HG03108 (cell line): ENCODE measurements at regions not wholly inside any gene's neighbourhood (a gene's known extent, or its start where the extent isn't known, plus 50 kb on each side); places are given as distances from the start of the nearest gene placed in this dataset.

Experiments
- ATAC-seq: cut with Tn5 transposase; IDR thresholded peaks from one replicate; pipeline ENCODE4 v1.9.1; 2021; ENCODE audit warnings: moderate library complexity; ENCODE audit not compliant: unreplicated experiment

DNA sequence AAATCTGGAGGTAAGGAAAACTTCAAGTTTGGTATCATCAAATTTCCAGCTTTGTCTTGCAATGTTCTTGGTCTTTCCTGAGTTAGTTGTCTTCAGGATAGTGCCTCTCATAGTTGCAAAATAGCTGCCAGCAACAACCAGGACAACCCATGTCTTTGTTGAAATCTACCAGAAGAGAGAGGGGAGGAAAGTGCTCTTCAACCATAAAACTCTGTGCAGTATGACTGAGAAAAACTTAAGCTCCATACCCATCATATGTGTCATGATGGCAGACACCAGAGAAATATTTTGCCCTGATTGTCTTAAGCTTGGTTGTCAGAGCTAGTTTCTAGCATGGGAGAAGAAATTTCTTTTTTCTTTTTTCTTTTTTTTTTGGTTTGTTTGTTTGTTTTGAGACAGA, 103.3 kb downstream of the SPRY2 start:
- ATAC-seq = no peak

DNA sequence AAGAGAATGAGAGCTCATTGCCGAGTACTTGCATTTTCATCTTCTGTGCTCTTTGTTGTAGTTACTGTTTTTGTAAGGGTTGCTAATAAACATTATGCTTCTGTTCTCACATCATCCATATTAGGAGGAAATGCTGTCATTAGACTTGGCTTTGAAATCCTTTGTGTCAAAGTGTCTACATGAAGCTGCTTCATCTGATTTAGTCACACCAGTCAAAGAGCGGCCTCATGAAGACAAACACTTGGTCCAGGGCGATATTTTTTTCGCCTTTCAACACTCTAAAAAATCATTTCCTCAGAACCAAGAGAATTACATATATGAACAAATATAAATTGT, 105.0 kb downstream of the SPRY2 start:
- ATAC-seq = no peak

DNA sequence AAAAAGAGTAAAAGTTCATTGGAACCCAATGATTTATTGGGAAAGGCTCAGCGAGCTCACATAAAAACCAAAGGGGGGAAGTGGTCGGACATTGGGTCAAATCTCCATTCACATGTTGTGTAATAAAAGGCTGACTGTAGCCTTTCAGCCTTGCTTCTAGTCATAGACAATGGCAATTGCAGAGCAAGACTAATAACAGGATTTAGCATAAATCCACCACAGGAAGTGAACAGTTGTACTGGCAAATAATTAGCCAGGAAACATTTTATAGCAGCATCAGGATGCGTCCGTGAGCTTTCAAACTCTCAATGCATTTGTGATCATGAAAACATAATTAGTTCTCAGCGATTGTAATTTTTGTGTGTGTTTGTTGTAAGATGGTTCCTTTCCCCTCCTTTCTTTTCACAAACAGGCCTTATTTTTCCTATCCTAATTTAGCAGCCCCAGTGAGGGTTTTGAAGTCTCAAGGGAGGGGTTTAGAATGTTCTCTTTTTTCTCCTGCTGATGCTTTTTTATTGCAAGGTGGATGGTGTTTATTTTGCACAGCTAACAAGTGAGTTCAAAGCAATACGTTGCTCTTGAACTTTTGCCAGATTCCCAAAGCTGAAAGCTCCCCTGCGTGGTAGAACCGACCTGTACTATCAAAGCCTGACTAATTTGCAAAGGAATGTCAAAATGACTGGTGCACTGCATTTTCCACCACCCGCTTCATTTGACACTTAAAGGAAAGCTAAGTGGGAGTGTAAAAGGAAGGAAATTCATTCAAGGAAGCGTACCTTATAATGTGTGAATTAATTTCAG, 105.6 kb downstream of the SPRY2 start:
- peak; percentile 92 for ATAC-seq

DNA sequence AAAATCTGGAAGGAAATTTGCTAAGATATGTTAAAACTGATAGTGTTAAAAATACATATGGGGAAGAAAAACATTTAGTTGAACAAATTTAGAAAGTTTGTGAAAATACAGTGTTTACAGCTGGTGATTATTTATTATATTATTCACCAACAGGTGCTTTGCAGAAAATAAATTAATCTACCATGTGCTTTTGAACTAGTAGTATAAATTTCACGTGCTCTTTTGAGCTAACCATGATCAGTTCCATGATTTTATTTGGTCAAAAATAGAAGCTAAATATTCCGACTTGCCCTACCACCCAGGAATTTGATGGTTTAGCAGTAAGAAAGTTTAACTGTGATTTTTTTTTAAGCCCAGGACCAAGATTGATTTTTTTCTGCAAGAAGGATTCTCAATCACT, 113.3 kb downstream of the SPRY2 start:
- no peak for ATAC-seq

DNA sequence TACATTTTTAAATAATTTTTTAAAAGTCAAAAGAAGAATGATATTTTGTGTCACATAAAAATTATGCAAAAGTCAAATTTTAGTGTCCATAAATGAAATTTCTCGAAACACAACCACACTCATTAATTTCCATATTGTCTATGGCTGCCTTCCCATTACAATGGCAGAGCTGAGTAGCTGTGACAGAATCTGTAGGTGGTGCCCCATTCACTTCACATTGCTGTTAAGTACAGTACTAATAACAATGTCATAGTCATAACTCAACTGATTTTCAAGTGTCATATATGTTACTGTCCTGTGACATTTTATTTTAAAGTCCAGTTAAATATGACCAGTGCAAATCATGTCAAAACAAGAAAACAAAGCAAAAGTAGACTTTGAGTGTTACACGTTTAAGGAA, 114.3 kb downstream of the SPRY2 start:
- ATAC-seq = no peak

DNA sequence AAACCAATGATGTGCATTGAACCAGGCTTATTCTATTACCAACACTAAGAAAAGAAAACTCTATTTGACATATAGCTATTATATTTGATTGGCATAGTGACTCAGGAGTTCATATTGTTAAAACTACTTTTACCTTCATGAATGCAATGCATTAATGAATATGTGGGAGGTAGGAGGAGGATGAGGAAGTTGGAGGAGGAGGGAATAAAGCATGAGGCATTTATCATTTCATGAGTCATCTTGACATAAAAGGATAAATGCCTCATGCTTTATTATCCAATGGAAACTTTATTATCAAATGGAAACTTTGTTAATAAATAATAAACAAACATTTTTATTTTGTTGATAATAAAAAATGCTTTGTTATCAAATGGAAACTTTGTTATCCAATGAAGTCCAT, 116.5 kb downstream of the SPRY2 start:
- ATAC-seq = no peak

DNA sequence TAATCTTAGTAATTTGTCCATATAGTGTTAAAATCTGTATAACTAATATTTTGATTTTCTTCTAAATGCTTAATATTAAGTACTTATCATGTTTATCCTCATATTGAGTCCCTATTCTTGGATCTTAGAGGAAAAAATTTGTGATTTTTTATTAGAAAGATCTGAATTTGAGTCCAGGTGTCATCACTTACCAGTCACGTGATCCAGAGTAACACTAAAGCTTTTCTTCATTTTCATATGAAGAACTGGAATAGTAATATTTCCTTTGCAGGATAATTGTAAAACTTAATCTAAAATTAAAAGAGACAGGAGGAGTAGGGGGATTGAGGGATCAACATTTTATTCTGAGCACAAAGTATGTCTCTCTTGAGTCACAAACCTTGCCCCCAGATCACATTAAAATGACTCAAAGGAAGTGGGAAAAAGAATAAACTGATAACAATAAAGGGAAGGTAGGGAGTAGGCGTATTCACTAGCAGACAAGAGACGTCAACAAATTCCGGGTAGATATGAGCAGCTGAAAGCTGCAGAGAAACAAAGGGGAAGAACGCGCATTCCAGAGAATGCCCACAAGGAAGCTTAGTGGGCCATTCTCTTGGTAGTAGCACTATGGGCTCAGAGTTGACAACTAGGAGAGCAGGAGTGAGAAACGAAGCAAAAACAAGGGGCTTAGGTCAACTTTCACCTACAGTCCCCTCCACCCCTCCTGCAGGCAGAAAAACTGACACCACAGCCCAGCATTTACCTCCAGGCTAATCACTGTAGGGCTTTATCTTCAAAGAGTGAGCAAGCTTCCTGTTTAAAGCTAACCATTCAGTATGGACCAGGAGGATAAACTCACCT, 123.1 kb downstream of the SPRY2 start:
- ATAC-seq = no peak

DNA sequence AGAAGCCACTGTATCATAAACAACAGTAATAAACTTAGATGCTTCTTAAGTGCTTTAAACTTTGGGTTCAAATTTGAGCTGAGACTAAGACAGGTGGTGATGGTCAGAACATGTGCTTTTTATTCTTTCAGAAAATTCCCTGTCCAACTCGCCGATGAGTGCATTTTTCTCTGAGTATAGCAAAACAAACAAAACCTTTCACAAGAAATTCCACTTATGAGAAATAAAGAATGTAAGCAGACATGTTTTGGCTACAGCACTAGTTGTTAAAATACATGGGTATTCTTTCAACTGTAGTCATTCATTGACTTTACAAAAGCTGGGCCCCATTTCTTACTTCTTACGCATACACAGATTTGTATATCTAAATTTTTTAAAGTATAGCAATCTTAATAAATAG, 125.6 kb downstream of the SPRY2 start:
- no peak for ATAC-seq

DNA sequence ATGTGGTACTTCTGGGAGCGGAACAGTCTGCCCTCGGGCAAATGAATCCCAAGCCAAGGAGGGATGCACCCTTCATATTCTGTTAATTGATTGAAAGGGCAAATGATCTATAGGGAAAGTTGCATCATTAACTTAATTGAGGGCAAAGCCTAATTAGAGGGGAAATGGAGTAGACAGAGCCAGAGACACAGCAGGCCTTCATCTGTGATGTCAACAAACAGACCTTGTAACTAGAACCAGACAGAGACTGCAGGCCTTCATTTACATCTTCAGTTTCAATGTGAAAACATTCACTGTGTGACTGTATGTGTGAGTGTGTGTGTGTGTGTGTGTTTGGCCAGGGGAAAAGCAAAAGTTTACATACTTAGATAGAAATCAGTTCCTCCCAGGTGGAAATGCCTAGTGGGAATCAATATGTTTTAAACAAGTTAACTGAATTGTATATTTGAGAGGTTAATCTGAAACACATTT, 126.4 kb downstream of the SPRY2 start:
- no peak for ATAC-seq

DNA sequence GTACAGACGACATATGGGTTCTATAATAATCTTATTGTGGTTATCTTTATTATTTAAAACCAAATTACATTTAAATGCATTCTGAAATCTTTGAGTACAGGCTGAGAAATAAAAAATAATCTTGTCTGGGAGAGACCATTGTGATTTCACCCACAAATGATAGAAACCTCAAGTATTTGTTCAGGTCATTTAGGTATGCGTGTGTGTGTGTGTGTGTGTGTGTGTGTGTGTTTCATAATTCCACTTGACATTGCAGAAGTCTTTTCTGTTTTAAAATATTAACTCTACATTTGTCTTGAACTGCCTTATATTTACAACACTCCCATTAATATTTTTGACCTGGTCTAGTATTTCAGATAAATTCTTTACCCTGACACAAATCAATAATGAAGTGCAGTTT, 126.9 kb downstream of the SPRY2 start:
- ATAC-seq = no peak

DNA sequence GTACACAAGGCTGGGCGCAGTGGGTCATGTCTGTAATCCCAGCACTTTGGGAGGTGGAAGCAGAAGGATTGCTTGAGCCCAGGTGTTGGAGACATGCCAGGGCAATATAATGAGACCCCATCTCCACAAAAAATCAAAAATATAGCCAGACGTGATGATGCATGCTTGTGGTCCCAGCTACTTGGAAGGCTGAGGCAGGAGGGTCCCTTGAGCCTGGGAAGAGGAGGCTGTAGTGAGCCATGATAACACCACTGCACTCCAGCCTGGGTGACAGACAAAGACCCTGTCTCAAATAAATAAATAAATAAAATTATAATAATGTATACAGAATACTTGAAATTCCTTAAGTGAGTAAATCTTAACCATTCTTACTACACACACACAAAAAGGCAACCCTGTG, 127.7 kb downstream of the SPRY2 start:
- ATAC-seq = no peak

DNA sequence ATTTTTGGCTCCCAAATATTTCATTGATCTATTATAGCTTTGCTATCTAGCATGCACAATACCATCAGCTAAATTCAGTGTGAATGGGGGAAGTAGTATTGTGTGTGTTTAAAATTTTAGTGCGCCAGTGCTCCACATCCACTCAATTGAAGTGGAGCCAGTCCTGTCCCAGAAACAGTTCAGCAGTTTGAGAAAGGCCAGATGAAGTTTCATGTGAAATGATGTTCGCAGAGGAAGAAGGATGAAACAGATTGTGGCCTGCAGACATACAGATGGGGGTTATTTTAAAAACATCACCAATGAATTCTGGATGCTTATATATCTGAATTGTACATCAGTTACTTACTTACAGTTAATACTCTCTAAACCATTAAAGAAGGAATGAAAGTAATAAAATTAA, 129.4 kb downstream of the SPRY2 start:
- ATAC-seq = no peak

DNA sequence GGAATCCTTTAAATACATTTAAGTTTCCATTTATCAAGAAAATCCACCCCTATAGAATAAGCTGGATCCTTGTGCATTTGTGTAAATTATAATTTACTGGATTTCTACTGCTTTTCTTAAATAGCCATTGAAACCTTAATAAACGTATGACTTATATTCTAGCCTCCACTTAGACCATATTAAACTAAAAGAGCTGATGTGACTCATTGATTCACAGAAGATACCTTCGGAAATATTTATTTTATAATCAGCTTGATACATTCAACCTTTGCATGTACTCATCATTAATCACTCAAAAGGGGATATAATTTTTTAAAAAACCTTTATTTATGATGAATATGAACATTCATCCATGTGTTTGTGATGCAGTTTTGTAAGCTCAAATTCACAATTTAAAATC, 136.3 kb downstream of the SPRY2 start:
- ATAC-seq = no peak

DNA sequence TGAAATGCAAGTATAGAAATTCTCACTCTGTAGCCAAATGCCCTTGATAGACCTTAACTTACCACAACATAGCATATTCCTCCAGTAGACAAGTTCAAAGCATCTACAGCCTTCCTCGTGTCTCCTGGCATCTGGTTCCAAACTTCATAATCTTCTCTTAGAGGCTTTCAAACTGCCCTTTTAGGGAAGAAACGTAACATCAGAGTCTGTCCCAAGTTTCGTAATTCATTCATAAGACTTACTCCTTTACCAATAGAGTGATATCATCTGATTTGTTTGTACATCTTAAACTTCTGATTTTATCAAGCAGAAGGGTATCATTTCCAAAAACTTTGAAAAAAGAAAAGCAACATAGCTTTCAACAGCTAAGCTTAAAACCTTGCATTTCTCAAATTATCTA, 137.4 kb downstream of the SPRY2 start:
- no peak for ATAC-seq

DNA sequence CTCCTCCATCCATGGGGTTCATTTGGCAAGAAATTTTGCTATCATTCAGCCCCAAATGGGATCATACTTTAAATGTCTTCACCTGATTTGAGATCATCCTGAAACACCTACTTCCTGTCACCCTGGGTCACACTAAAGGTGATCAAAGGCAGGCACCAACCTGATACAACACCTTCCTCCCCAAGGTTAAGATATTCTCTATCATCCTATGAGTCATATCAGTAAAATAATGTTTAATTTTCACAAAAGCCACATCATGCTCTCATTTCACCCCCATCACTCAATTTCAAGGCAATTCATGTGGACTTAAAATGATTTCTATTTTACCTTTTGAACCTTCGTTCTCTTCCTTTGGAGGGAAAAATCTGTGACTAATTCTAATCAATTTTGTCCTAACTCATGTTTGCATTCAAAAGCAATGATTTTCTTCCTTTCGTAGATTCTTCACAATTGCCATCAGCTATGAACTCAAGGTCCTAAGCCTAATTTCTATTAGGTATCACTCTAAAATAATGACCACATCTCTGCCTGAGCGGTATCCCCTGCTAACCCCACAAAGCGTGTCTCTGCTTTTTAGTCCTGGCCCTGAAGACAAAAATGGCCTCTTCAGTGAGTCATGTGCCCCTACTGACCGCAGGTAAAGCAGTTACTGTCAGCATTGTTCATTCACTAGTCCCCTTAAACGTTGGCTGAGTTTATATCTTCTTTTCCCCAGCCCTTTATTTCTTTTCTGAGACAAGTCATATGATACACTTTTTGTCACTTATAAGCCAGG, 139.0 kb downstream of the SPRY2 start:
- no peak for ATAC-seq

DNA sequence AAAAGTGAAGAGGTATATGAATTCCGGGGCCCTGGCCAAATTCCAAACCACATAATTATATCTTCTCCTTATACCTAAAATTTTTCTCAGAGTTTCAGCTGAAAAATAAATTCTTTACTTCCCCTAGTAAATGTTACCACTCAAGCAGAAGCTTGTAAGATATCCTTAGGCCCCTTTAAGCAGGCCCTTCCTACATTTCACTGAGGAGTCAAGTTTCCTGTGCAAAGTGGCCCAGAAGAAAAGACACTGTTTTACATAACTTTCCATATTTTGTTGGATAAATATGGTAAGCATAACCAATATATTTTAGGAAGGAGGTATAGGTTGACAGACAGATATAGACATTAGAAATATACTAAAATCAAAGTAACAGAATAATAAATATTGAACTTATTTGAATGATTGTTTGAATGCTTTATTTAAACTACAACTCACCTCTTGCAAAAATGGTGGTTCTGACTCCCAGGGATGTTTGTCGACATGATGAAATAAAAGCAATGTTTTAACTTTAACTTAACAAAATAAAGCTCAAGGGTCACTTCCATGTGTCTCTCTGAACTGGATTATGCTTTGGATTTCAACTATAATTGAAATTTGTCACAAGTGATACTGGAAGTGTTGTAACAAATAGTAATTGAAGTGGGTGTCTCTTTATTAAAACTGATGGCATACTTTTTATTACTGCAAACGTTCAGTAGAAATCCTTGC, 141.2 kb downstream of the SPRY2 start:
- no peak for ATAC-seq

DNA sequence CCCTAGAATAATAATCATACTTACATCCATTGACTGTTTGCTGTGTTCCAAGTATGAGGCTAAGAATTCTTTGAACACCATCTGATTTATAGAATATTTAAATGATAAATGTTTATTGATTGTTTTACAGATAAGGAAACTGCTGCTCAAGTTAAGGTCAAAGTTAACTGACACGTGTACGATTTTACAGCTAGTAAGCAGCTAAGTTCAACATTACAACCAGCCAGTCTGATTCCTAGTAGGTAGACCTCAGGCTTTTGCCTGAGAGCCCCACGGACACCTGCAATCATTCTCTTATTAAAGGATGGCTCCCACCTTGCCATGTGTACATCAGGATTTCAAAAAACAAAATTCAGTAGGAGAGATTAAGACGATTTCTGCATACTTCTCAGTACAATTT, 141.9 kb downstream of the SPRY2 start:
- ATAC-seq = no peak

DNA sequence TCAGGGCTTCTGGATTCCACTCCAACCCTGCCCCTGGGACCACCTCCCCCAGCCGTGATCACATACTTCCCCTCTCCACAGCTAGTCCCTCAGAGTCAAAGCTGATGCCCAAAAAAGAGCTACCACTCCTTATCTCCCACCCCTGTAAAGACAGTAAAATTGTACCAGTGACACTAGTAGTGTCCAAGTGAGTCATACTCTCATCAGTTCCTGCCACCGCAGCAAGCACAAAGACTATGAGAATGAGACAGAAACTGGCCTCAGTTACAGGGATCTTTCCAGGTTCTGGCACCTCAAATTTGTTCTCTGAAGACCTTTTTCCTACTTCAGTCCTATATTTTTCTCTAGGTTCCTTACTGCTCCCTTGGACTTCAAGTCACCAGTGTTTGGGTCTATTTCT, 144.2 kb downstream of the SPRY2 start:
- no peak for ATAC-seq

DNA sequence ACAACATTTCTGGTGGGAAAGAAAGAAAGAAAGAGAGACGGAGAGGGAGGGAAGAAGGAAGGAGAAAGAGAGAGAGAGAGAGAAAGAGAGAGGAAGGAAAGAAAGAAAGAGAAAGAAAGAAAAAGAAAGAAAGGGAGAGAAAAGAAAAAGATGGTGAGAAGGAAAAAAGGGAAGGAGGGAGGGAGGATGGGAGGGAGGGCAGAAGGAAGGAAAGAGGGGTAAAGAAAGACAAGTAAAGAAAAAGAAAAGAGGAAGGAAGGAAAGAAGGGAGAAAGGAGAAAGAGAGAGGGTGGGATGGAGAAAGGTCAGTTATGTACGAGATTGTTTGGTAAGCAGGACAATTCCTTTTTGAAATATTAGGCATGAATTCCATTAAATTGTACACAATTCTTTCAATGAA, 145.3 kb downstream of the SPRY2 start:
- no peak for ATAC-seq

DNA sequence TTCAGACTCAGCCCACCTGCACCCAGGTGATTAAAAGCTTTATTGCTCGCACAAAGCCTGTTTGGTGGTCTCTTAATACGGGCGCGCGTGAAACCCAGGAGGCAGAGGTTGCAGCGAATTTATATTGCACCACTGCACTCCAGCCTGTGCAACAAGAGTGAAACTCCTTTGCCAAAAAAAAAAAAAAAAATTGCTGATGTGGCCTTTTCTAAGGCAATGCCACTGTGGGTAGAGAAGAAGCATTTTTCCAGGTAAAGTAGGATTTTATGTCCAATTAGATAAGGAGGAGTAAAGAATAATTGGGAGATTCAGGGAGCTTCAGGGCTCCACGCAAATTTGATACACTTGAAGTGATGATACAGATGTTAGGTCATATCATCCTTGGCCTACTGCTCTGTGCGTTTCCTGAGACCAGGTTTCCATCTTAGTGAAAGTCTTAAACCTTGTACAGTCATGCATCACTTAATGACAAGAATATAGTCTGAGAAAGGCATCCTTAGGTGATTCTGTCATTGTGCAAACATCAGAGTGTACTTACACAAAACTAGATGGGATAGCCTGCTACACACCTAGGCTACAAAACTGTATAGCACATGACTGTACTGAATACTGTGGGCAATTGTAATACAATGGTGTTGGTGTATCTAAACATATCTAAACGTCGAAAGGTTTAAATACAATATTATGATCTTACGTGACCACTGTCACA, 150.9 kb downstream of the SPRY2 start:
- ATAC-seq = no peak
